SK-N-SH (cell line): ENCODE measurements at regions not wholly inside any gene's neighbourhood (a gene's known extent, or its start where the extent isn't known, plus 50 kb on each side); places are given as distances from the start of the nearest gene placed in this dataset.
A peak's percentile ranks its signal among the peaks of the same experiment; 100 is the strongest.

Experiments used
- CTCF ChIA-PET: fragments of 300-600, 350-600 bp; formaldehyde crosslinking; extraction: SDS; loops from one replicate; lab custom pipeline; 2021; lab: Yijun Ruan, JAX
- POLR2A ChIA-PET: fragments of 350-600 bp; sonication (Branson Sonifier 250); formaldehyde crosslinking; extraction: SDS; loops from one replicate; lab custom pipeline; 2020; ENCODE audit warnings: antibody characterized with exemption, inconsistent platforms; lab: Yijun Ruan, JAX
- DNase-seq: peaks from one replicate; pipeline ENCODE4 v3.0.0; 2012
- H2AFZ ChIP-seq: fragments of 200-600 bp; sonication (generic); 2 replicates; pipeline ENCODE4 v1.8.1; 2016; ENCODE audit warnings: antibody characterized with exemption, mild to moderate bottlenecking, low read depth
- H3F3A ChIP-seq: fragments of 200-600 bp; sonication (generic); replicated peaks from 2 replicates; pipeline ENCODE3; 2016; ENCODE audit warnings: antibody characterized with exemption, mild to moderate bottlenecking; ENCODE audit not compliant: insufficient read depth
- H3K27ac ChIP-seq, 2 experiments: fragments of 200-500 bp in 1 of 2; fragments of 200-600 bp in 1 of 2; sonication (Bioruptor generic) in 1 of 2; sonication (generic), shearing (Covaris generic) in 1 of 2; 2 replicates each; pipeline versions ENCODE4 v1.5.1 to v1.6.1; 2014 to 2016; ENCODE audit warnings: low read depth in 2 of 2, inconsistent platforms in 1 of 2, low read length in 1 of 2, mild to moderate bottlenecking in 1 of 2, mixed read lengths in 1 of 2
- H3K27me3 ChIP-seq: fragments of 200-600 bp; sonication (generic), shearing (Covaris generic); 2 replicates; pipeline ENCODE4 v1.6.1; 2016; ENCODE audit warnings: mixed run types; ENCODE audit not compliant: insufficient read depth
- H3K36me3 ChIP-seq, 2 experiments: fragments of 200-500 bp in 1 of 2; fragments of 200-600 bp in 1 of 2; sonication (Bioruptor generic) in 1 of 2; sonication (generic) in 1 of 2; replicated peaks in 1 of 2; 2 replicates each; pipeline versions ENCODE3 to v1.5.1; 2014 to 2016; ENCODE audit warnings: low read length in 1 of 2, mild to moderate bottlenecking in 1 of 2; ENCODE audit not compliant: insufficient read depth in 2 of 2, control insufficient read depth in 1 of 2
- H3K4me1 ChIP-seq, 2 experiments: fragments of 200-500 bp in 1 of 2; fragments of 200-600 bp in 1 of 2; sonication (Bioruptor generic) in 1 of 2; sonication (generic), shearing (Covaris generic) in 1 of 2; 2 replicates each; pipeline versions ENCODE4 v1.5.1 to v1.6.1; 2014 to 2016; ENCODE audit warnings: low read depth in 1 of 2, low read length in 1 of 2, mixed run types in 1 of 2; ENCODE audit not compliant: insufficient read depth in 2 of 2, control insufficient read depth in 1 of 2
- H3K4me2 ChIP-seq: fragments of 200-600 bp; sonication (generic), shearing (Covaris generic); 2 replicates; pipeline ENCODE4 v1.6.1; 2017; ENCODE audit warnings: mixed run types
- H3K4me3 ChIP-seq, 2 experiments: fragments of 200-500 bp in 1 of 2; fragments of 200-600 bp in 1 of 2; sonication (Bioruptor generic) in 1 of 2; sonication (generic), shearing (Covaris generic) in 1 of 2; 2 replicates each; pipeline versions ENCODE4 v1.5.1 to v1.8.1; 2014 to 2016; ENCODE audit warnings: low read depth in 2 of 2, inconsistent platforms in 1 of 2, low read length in 1 of 2, mild to moderate bottlenecking in 1 of 2, mixed read lengths in 1 of 2, moderate library complexity in 1 of 2
- H3K79me2 ChIP-seq: fragments of 200-600 bp; sonication (generic); 2 replicates; pipeline ENCODE4 v1.8.1; 2017; ENCODE audit warnings: mild to moderate bottlenecking; ENCODE audit not compliant: insufficient read depth
- H3K9ac ChIP-seq: fragments of 200-600 bp; sonication (generic); 2 replicates; pipeline ENCODE4 v1.6.1; 2017; ENCODE audit warnings: mixed run types
- H3K9me2 ChIP-seq: fragments of 200-600 bp; sonication (generic); 2 replicates; pipeline ENCODE4 v1.6.1; 2017; ENCODE audit warnings: mixed run types
- H3K9me3 ChIP-seq: fragments of 200-600 bp; sonication (generic); 2 replicates; pipeline ENCODE4 v1.6.1; 2017; ENCODE audit warnings: mixed run types, mild to moderate bottlenecking, moderate library complexity
- H4K20me1 ChIP-seq: fragments of 200-600 bp; sonication (generic); 2 replicates; pipeline ENCODE4 v1.6.1; 2017; ENCODE audit warnings: mild to moderate bottlenecking, mixed run types; ENCODE audit not compliant: insufficient read depth
- CHD2 ChIP-seq: fragments of 150-350 bp; IDR thresholded peaks from 2 replicates; pipeline ENCODE4 v1.6.1; 2018; ENCODE audit warnings: low read length; ENCODE audit not compliant: partially characterized antibody
- EP300 ChIP-seq, 2 experiments: IDR thresholded peaks; 2 replicates each; pipeline versions ENCODE4 v1.4.0 to v1.6.1; 2012; ENCODE audit warnings: borderline replicate concordance in 1 of 2, low read depth in 1 of 2, low read length in 1 of 2
- FOSL2 ChIP-seq: IDR thresholded peaks from 2 replicates; pipeline ENCODE4 v1.4.0; 2012; ENCODE audit warnings: low read depth, mild to moderate bottlenecking, moderate library complexity, borderline replicate concordance
- FOXM1 ChIP-seq: IDR thresholded peaks from 2 replicates; pipeline ENCODE4 v1.4.0; 2012; ENCODE audit warnings: low read depth, mild to moderate bottlenecking
- MAX ChIP-seq: IDR thresholded peaks from 2 replicates; pipeline ENCODE4 v1.4.0; 2012; ENCODE audit warnings: low read depth
- PBX3 ChIP-seq: IDR thresholded peaks from 2 replicates; pipeline ENCODE4; 2012
- RAD21 ChIP-seq: IDR thresholded peaks from 2 replicates; pipeline ENCODE4 v1.6.1; 2012; ENCODE audit warnings: mild to moderate bottlenecking, low read length
- RCOR1 ChIP-seq: fragments of 150-350 bp; IDR thresholded peaks from 2 replicates; pipeline ENCODE4 v1.6.1; 2017; ENCODE audit warnings: antibody characterized with exemption, low read length
- TAF1 ChIP-seq: IDR thresholded peaks from 2 replicates; pipeline ENCODE4 v1.6.1; 2012; ENCODE audit warnings: low read depth, mild to moderate bottlenecking, low read length, moderate library complexity, borderline replicate concordance
- TCF12 ChIP-seq: IDR thresholded peaks from 2 replicates; pipeline ENCODE4 v1.4.0; 2012
- YY1 ChIP-seq: IDR thresholded peaks from 2 replicates; pipeline ENCODE4 v1.4.0; 2012; ENCODE audit warnings: low read depth, mild to moderate bottlenecking
- WGBS: methylation state at CpG from one replicate; pipeline ENCODE4 v1.1.6; 2017; ENCODE audit warnings: low lambda C conversion rate; 5-methylcytosine and 5-hydroxymethylcytosine counted together

DNA sequence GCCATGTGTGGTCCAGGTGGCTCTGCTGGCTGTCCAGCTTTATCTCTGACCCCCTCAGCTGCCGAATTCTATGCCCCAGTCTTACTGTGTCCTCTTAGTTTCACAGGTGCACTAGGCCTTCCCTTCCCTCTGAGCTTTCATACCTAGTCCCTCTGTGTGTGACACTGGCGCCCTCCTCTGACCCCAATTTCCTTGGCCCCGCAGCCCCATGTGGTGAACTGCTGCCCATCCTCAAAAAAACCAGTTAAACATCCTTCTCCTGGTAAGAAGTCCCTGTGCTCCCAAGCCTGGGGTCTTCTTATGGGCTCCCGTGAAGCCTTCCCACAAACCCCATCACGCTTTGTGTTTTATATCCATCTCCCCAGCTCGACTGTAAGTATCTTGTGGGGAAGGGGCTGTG, 93.9 kb upstream of the TSPAN2 start:
- Histone ChIP-seq H3K4me3 (no peak overlapping the region), H2AFZ (no peak overlapping the region), H3K4me1 (peaks cover 10 to 32% of the 10 kb centered on the region in 2 experiments; a peak in 3 of 4 replicates), H3K9ac (no peak overlapping the region), H3K27me3 (no peaks in the 10 kb centered on the region), H3F3A (peaks cover 25% of the 10 kb centered on the region), H3K9me2 (no peaks in the 10 kb centered on the region), H3K27ac (peak overlapping the region in 1 of 2 experiments; percentile 64; a peak in 2 of 4 replicates), H3K4me2 (no peak overlapping the region), H3K79me2 (no peaks in the 10 kb centered on the region), H3K36me3 (no peaks in the 10 kb centered on the region), H3K9me3 (no peaks in the 10 kb centered on the region), H4K20me1 (no peaks in the 10 kb centered on the region)
- no peak for DNase-seq
- TF ChIP-seq FOXM1 = no peak
- TF ChIP-seq RAD21 = peak; percentile 32; the same call in 1 of the 2 replicates
- TF ChIP-seq CHD2 = no peak
- TF ChIP-seq MAX = no peak
- TF ChIP-seq RCOR1 = no peak
- no peak for TF ChIP-seq YY1
- TF ChIP-seq TCF12 = no peak
- TF ChIP-seq TAF1 = no peak
- ChIA-PET POLR2A (no interaction called here), CTCF (interaction anchor here (1.0 to 2.2 kb wide), 3 partner anchors 13 to 287 kb away, joined by 3 to 8 read pairs (median 4); no protein-coding TSS in a partner anchor)
- 91% methylated on average over 6 of the region's 6 CpGs for WGBS

DNA sequence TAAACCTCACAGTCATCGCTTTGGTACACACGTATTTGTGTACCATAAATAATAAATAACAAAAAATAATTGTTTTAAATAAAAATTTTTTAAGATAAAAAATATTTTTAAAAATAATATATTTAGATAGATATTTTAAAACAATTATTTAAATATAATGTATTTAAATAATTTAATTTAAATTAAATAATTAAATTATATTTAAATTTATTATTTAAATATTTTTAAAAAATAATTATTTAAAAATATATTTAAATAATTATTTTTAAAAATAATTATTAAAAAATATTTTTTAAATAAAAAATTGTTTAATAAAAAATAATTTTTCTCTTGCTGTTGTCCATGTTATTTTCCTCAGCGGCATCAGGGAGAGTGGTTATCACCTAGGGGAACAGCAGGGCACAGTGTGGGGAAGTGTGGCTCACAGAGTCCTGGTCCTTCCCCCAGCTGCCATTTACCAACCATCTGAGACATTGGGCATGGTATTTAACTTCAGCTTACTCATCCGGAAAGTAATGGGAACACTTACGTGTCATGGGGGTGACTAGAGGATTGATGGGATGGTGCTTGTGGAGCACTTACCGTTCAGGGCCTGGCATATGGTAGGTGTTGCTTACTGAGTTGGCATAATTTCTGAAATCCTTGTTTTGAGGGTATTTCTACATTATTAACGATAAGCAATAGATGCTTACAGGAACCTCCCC, 92.9 kb upstream of the TSPAN2 start:
- TF ChIP-seq FOSL2 = peak; percentile 50; the same call in 1 of the 2 replicates
- TF ChIP-seq PBX3 = peak; percentile 79
- TF ChIP-seq EP300 (IDR thresholded peaks at IDR 0.05; ENCODE audit: borderline replicate concordance in 1 of 2, low read depth in 1 of 2, low read length in 1 of 2) = peak in 1 of 2 experiments; percentile 51; a peak in 1 of 4 replicates
- TF ChIP-seq TCF12 = peak; percentile 58
- TF ChIP-seq FOXM1 = no peak
- TF ChIP-seq, all 33 proteins: peak for 4
- DNase-seq = no peak
- Histone ChIP-seq H3F3A (peaks cover 25% of the 10 kb centered on the region), H3K4me1 (peaks cover 10 to 32% of the 10 kb centered on the region in 2 experiments; a peak in 3 of 4 replicates), H3K27me3 (no peaks in the 10 kb centered on the region), H3K9me2 (no peaks in the 10 kb centered on the region), H3K27ac (peak overlapping the region in 1 of 2 experiments; percentile 89; a peak in 2 of 4 replicates), H3K36me3 (no peaks in the 10 kb centered on the region), H3K4me3 (no peak overlapping the region), H4K20me1 (no peaks in the 10 kb centered on the region), H2AFZ (no peak overlapping the region), H3K4me2 (no peak overlapping the region), H3K9ac (no peak overlapping the region), H3K9me3 (no peaks in the 10 kb centered on the region), H3K79me2 (no peaks in the 10 kb centered on the region)
- ChIA-PET POLR2A (no interaction called here), CTCF (interaction anchor here (2.2 kb wide), 1 partner anchor 43 kb away, joined by 8 read pairs; no protein-coding TSS in a partner anchor)
- 58% methylated on average over 7 of the region's 7 CpGs for WGBS
